ENCODE measurements at regions not wholly inside any gene's neighbourhood (a gene's known extent, or its start where the extent isn't known, plus 50 kb on each side); places are given as distances from the start of the nearest gene placed in this dataset.

DNA sequence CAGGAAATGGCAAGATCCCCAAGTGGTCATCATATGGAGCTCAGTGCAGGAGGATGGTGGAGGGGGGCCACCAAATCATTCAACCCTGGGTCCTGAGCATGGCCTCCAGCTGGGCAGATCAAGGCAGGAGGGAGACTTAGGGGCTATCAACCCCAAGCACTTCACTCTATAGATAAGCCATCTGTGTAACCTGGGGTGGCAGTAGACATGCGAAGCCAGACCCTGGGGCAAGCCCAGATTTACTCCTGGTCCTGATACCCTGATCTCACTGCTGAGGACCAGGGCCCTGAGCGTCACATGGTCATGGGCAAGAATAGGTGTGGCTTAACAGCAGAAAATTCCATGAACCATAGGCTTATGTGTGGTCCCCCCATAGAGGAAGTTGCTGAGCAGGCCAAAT is 173.0 kb upstream of the ADCY1 start:
- CTCF ChIA-PET (ENCODE audit: unreplicated experiment) = interaction anchor here (0.6 kb wide), 1 partner anchor 220 kb away, joined by 3 read pairs; no protein-coding TSS in a partner anchor
- no peaks in the 10 kb centered on the region for H3K4me1 ChIP-seq (ENCODE audit: insufficient read depth, low read length, poor library complexity, severe bottlenecking)
- no peak for DNase-seq (ENCODE audit: low spot score)
- H3K27ac ChIP-seq (ENCODE audit: low read depth, low read length, poor library complexity, severe bottlenecking) = no peak overlapping the region
- no peaks in the 10 kb centered on the region for H3K9me3 ChIP-seq (ENCODE audit: low read length)
- intact Hi-C loops (cut with micrococcal nuclease; ENCODE audit: unreplicated experiment) = no loop called here
- no peak overlapping the region for H2AFZ ChIP-seq (ENCODE audit: low read length)
- no TSS peak for BruUV-seq (replicated peaks)
- TF ChIP-seq EZH2phosphoT487 (IDR thresholded peaks at IDR 0.05; ENCODE audit: borderline replicate concordance, low read depth, low read length) = no peak
- TF ChIP-seq, protein P1, sequence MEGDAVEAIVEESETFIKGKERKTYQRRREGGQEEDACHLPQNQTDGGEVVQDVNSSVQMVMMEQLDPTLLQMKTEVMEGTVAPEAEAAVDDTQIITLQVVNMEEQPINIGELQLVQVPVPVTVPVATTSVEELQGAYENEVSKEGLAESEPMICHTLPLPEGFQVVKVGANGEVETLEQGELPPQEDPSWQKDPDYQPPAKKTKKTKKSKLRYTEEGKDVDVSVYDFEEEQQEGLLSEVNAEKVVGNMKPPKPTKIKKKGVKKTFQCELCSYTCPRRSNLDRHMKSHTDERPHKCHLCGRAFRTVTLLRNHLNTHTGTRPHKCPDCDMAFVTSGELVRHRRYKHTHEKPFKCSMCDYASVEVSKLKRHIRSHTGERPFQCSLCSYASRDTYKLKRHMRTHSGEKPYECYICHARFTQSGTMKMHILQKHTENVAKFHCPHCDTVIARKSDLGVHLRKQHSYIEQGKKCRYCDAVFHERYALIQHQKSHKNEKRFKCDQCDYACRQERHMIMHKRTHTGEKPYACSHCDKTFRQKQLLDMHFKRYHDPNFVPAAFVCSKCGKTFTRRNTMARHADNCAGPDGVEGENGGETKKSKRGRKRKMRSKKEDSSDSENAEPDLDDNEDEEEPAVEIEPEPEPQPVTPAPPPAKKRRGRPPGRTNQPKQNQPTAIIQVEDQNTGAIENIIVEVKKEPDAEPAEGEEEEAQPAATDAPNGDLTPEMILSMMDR (conservative IDR thresholded peaks at IDR 0.05; ENCODE audit: low read length) = no peak
- POLR2A ChIA-PET = no interaction called here
- H3K4me2 ChIP-seq (ENCODE audit: low read length) = no peak overlapping the region
- no peaks in the 10 kb centered on the region for H3K9me2 ChIP-seq (ENCODE audit: insufficient read depth, low read length)
- H3K36me3 ChIP-seq (ENCODE audit: insufficient read depth, low read length) = no peaks in the 10 kb centered on the region
- H4K20me1 ChIP-seq (ENCODE audit: insufficient read depth, low read length) = no peaks in the 10 kb centered on the region
- no peak overlapping the region for H3K4me3 ChIP-seq (ENCODE audit: low read depth, low read length, poor library complexity, severe bottlenecking)
- H3K79me2 ChIP-seq (ENCODE audit: insufficient read depth, low read depth, low read length) = no peaks in the 10 kb centered on the region

DNA sequence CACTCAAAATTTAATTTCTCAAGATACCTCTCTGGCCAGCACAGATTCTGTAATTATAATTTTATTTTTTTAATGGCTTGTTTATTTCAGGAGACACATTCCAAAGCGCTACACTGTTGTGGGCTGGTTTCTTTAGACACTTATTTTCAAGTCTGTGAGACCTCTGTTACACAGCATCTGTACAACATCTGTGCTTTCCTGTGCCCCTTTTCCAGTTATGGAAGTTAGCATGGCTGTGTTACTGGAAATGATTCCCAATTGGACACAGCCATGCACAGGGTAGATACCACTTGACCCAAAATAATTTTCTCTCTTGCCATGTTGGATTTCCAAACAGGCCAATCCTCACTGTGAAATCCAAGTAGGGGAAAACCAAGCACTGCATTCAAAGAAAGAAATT is 172.3 kb upstream of the ADCY1 start:
- Histone ChIP-seq H2AFZ (ENCODE audit: low read length) (no peak overlapping the region), H3K27ac (ENCODE audit: low read depth, low read length, poor library complexity, severe bottlenecking) (no peak overlapping the region), H3K36me3 (ENCODE audit: insufficient read depth, low read length) (no peaks in the 10 kb centered on the region), H3K79me2 (ENCODE audit: insufficient read depth, low read depth, low read length) (no peaks in the 10 kb centered on the region), H3K4me3 (ENCODE audit: low read depth, low read length, poor library complexity, severe bottlenecking) (no peak overlapping the region), H3K4me2 (ENCODE audit: low read length) (no peak overlapping the region), H3K9me3 (ENCODE audit: low read length) (no peaks in the 10 kb centered on the region), H3K4me1 (ENCODE audit: insufficient read depth, low read length, poor library complexity, severe bottlenecking) (no peaks in the 10 kb centered on the region), H3K9me2 (ENCODE audit: insufficient read depth, low read length) (no peaks in the 10 kb centered on the region), H4K20me1 (ENCODE audit: insufficient read depth, low read length) (no peaks in the 10 kb centered on the region)
- no TSS peak for BruUV-seq (replicated peaks)
- intact Hi-C loops (cut with micrococcal nuclease; ENCODE audit: unreplicated experiment) = no loop called here
- no peak for DNase-seq (ENCODE audit: low spot score)
- CTCF ChIA-PET (ENCODE audit: unreplicated experiment) = no interaction called here
- TF ChIP-seq, protein P1 (conservative IDR thresholded peaks at IDR 0.05; ENCODE audit: low read length) = no peak
- no peak for TF ChIP-seq EZH2phosphoT487 (IDR thresholded peaks at IDR 0.05; ENCODE audit: borderline replicate concordance, low read depth, low read length)
- POLR2A ChIA-PET = no interaction called here

DNA sequence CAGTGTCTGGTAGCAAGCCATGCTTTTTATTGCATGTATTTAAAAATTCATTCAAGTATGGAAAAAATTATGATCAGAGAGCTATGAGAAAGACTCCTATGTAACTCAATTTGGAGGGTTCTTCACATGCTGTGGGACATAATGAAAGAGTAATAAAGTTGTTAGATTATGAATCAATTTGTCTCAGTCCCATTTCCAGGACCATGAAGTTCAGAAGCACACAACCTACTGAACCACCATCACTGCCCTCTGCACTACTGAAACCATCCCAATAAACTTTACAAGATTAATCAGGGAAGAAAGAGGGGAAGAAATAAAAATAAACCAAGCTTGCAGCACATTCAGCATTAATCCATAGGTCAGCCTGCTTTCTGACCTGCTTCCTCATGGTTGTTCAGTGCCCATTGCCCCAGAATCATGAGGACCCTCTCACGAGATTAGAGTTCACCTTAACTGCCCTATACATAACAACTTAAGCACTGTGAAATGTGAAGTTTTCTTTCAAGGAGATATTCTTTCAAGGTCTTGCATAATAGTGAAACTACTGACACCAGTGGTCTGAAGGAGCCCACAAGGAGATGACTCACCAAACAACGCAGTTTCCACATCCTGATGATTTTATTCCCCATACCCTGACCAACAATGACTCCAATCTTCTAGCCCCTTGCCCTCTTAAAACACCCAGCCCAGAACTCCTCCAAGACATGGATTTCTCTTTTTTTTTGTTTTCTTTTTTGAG is 171.5 kb upstream of the ADCY1 start:
- no peak for DNase-seq (ENCODE audit: low spot score)
- CTCF ChIA-PET (ENCODE audit: unreplicated experiment) = no interaction called here
- intact Hi-C loops (cut with micrococcal nuclease; ENCODE audit: unreplicated experiment) = no loop called here

More for the DNA sequence above, 171.5 kb upstream of the ADCY1 start:
- no peaks in the 10 kb centered on the region for H3K36me3 ChIP-seq (ENCODE audit: insufficient read depth, low read length)
- no peak overlapping the region for H3K4me2 ChIP-seq (ENCODE audit: low read length)
- no peak for TF ChIP-seq EZH2phosphoT487 (IDR thresholded peaks at IDR 0.05; ENCODE audit: borderline replicate concordance, low read depth, low read length)
- POLR2A ChIA-PET = no interaction called here
- H3K9me2 ChIP-seq (ENCODE audit: insufficient read depth, low read length) = no peaks in the 10 kb centered on the region
- H3K4me3 ChIP-seq (ENCODE audit: low read depth, low read length, poor library complexity, severe bottlenecking) = no peak overlapping the region
- BruUV-seq (replicated peaks) = no TSS peak
- H4K20me1 ChIP-seq (ENCODE audit: insufficient read depth, low read length) = no peaks in the 10 kb centered on the region
- H3K4me1 ChIP-seq (ENCODE audit: insufficient read depth, low read length, poor library complexity, severe bottlenecking) = no peaks in the 10 kb centered on the region
- no peaks in the 10 kb centered on the region for H3K79me2 ChIP-seq (ENCODE audit: insufficient read depth, low read depth, low read length)
- no peak overlapping the region for H2AFZ ChIP-seq (ENCODE audit: low read length)
- no peak overlapping the region for H3K27ac ChIP-seq (ENCODE audit: low read depth, low read length, poor library complexity, severe bottlenecking)
- H3K9me3 ChIP-seq (ENCODE audit: low read length) = no peaks in the 10 kb centered on the region
